Heart left ventricle (tissue), 16 donors: ENCODE measurements at regions not wholly inside any gene's neighbourhood (a gene's known extent, or its start where the extent isn't known, plus 50 kb on each side); places are given as distances from the start of the nearest gene placed in this dataset.

Experiments
- ATAC-seq, 4 donors: fragments of 200-7000 bp; cut with Tn5 transposase; one replicate each; pipeline ENCODE4 v1.9.1; 2020 to 2022; ENCODE audit warnings: moderate library complexity in 4 of 4, mild to moderate bottlenecking in 3 of 4, moderate number of reproducible peaks in 1 of 4
- DNase-seq, 5 donors: peaks; one replicate each; pipeline ENCODE4 v3.0.0-alpha.2; 2020
- H3K27ac ChIP-seq, 12 donors: fragments of 200-600 bp; sonication (generic) in 4 of 12; one replicate each; pipeline versions ENCODE4 v1.5.0 to v1.8.0; 2016 to 2022; ENCODE audit warnings: mild to moderate bottlenecking in 2 of 12
- H3K27me3 ChIP-seq, 9 donors: fragments of 200-600 bp; sonication (generic) in 2 of 9; one replicate each; pipeline versions ENCODE4 v1.5.1 to v1.8.0; 2016 to 2022; ENCODE audit warnings: mild to moderate bottlenecking in 3 of 9
- H3K36me3 ChIP-seq, 9 donors: fragments of 200-600 bp; sonication (generic) in 2 of 9; one replicate each; pipeline versions ENCODE4 v1.5.0 to v1.8.0; 2018 to 2022; ENCODE audit warnings: mild to moderate bottlenecking in 2 of 9
- H3K4me1 ChIP-seq, 12 donors: fragments of 200-600 bp; sonication (generic) in 4 of 12; one replicate each; pipeline versions ENCODE4 v1.5.0 to v1.8.0; 2016 to 2022; ENCODE audit warnings: mild to moderate bottlenecking in 3 of 12
- H3K4me3 ChIP-seq, 12 donors: fragments of 200-600 bp; sonication (generic) in 4 of 12; one replicate each; pipeline versions ENCODE4 v1.5.0 to v1.8.0; 2017 to 2022; ENCODE audit warnings: mild to moderate bottlenecking in 9 of 12, moderate library complexity in 4 of 12
- H3K9me3 ChIP-seq, 12 donors: fragments of 200-600 bp; sonication (generic) in 4 of 12; one replicate each; pipeline versions ENCODE4 v1.5.0 to v1.8.0; 2016 to 2022; ENCODE audit warnings: mild to moderate bottlenecking in 1 of 12
- CTCF ChIP-seq, 12 donors: fragments of 200-600 bp; sonication (generic) in 4 of 12; IDR thresholded peaks; one replicate each; pipeline versions ENCODE4 v1.5.0 to v1.8.0; 2018 to 2022; ENCODE audit warnings: antibody characterized with exemption in 12 of 12, mild to moderate bottlenecking in 5 of 12
- POLR2A ChIP-seq, 2 donors: fragments of 450-650 bp; IDR thresholded peaks; one replicate each; pipeline ENCODE4 v1.6.1; 2017; ENCODE audit warnings: antibody characterized with exemption in 2 of 2, mild to moderate bottlenecking in 2 of 2, moderate library complexity in 2 of 2
- WGBS, 4 donors: extraction: QIAGEN DNeasy Blood & Tissue Kit in 2 of 4; methylation state at CpG; one replicate each; pipeline versions ENCODE4 v1.1.5 to v1.1.7; 2013 to 2018; 5-methylcytosine and 5-hydroxymethylcytosine counted together
- intact Hi-C, 10 donors: fragments of 100-400 bp; cut with DNase I; formaldehyde crosslinking; loops; one replicate each; pipeline versions ENCODE4 v1.11.1 to v1.14.2; 2022
- donor health status: ischemic (EF 13 %, LVEDD 7.1; RV severe dilation, severe dysfunction).
- donor health status: healthy with polysubstance abuse.
- donor health status: DM: no; HTN: yes; CAD: no.
- donor health status: DM: no; HTN: no; CAD: no.
- donor health status: ischemic (EF 25% LVEDD 6.9; RV normal size, moderate dysfunction).
- donor health status: ischemic (EF 25% LVEDD 5.7; RV mildly dilated, moderate dysfunction).
- donor health status: healthy.
- donor health status: DM: yes; HTN: yes; CAD: no.
- donor health status: ischemic (EF 35%, LVEDD 5.7; RV mildly dilated, moderate dysfunction).
- donor health status: nonischemic (EF 11% LVEDD 7.7; RV severe dilation, severe dysfunction).
- donor health status: DM: yes; HTN: yes; CAD: no.
- donor health status: PGD.
- donor health status: ischemic (EF 29% LVEDD 5.4; RV normal size, mild dysfunction).
- donor health status: nonischemic (EF 23%, LVEDD 6.1; RV moderate dilation, normal function).

GRCh38 chr6:148239801-148240460 lies 102.7 kb upstream of the SASH1 start:
- Histone ChIP-seq H3K9me3 (no peaks in the 10 kb centered on the region), H3K27ac (peak overlapping the region in 10 of 12 donors; percentile 1 to 80 (median 64)), H3K4me3 (no peak overlapping the region), H3K36me3 (no peaks in the 10 kb centered on the region), H3K27me3 (no peaks in the 10 kb centered on the region), H3K4me1 (peaks cover 0 to 51% (median 14%) of the 10 kb centered on the region in 12 donors)
- ATAC-seq = peak in 3 of 4 donors; percentile 31 to 54 (median 34)
- DNase-seq = peak in 1 of 5 donors; percentile 47
- intact Hi-C loops = loop anchor here in 1 of 10 donors (10.0 kb wide), 1 partner anchor 735 kb away; the partner anchor contains the start of gene SAMD5
- 47 to 67% (median 58%) methylated on average over 6 of the region's 6 CpGs for WGBS, 4 donors
- TF ChIP-seq CTCF (IDR thresholded peaks at IDR 0.05) (no peak), POLR2A (IDR thresholded peaks at IDR 0.05) (no peak)

- Histone ChIP-seq H3K27me3 (no peaks in the 10 kb centered on the region), H3K27ac (peak overlapping the region in 11 of 12 donors; percentile 24 to 80 (median 67)), H3K36me3 (no peaks in the 10 kb centered on the region), H3K4me3 (no peak overlapping the region), H3K9me3 (no peaks in the 10 kb centered on the region), H3K4me1 (peaks cover 0 to 56% (median 17%) of the 10 kb centered on the region in 12 donors)
- WGBS, 4 donors = 57 to 73% (median 67%) methylated on average over 6 of the region's 6 CpGs
- ATAC-seq = peak in 2 of 4 donors; percentile 56 to 66
- intact Hi-C loops = loop anchor here in 1 of 10 donors (10.0 kb wide), 1 partner anchor 736 kb away; the partner anchor contains the start of gene SAMD5
- no peak for TF ChIP-seq CTCF (IDR thresholded peaks at IDR 0.05)
- no peak for TF ChIP-seq POLR2A (IDR thresholded peaks at IDR 0.05)
- DNase-seq = peak in 4 of 5 donors; percentile 38 to 60 (median 46)
Observed at GRCh38 chr6:148240461-148240840, 102.2 kb upstream of the SASH1 start.

GRCh38 chr6:148240861-148241477 lies 101.7 kb upstream of the SASH1 start:
- Histone ChIP-seq H3K27ac (peak overlapping the region in 11 of 12 donors; percentile 25 to 80 (median 67)), H3K9me3 (no peaks in the 10 kb centered on the region), H3K4me1 (peaks cover 0 to 61% (median 19%) of the 10 kb centered on the region in 12 donors), H3K27me3 (no peaks in the 10 kb centered on the region), H3K4me3 (no peak overlapping the region), H3K36me3 (no peaks in the 10 kb centered on the region)
- intact Hi-C loops = loop anchor here in 1 of 10 donors (10.0 kb wide), 1 partner anchor 736 kb away; the partner anchor contains the start of gene SAMD5
- ATAC-seq (no peak), DNase-seq (no peak)
- TF ChIP-seq CTCF (IDR thresholded peaks at IDR 0.05) (no peak), POLR2A (IDR thresholded peaks at IDR 0.05) (no peak)
- 67 to 74% (median 70%) methylated on average over 3 of the region's 3 CpGs for WGBS, 4 donors

GRCh38 chr6:148242180-148242579 lies 100.5 kb upstream of the SASH1 start:
- intact Hi-C loops = loop anchor here in 1 of 10 donors (10.0 kb wide), 1 partner anchor 737 kb away; the partner anchor contains the start of gene SAMD5
- H3K27me3 ChIP-seq = no peaks in the 10 kb centered on the region
- TF ChIP-seq CTCF (IDR thresholded peaks at IDR 0.05) (no peak), POLR2A (IDR thresholded peaks at IDR 0.05) (no peak)
- no peaks in the 10 kb centered on the region for H3K9me3 ChIP-seq
- peak overlapping the region in 11 of 12 donors; percentile 0 to 80 (median 58) for H3K27ac ChIP-seq
- peaks cover 0 to 65% (median 22%) of the 10 kb centered on the region in 12 donors for H3K4me1 ChIP-seq
- H3K4me3 ChIP-seq = no peak overlapping the region
- peak in 3 of 4 donors; percentile 34 to 52 (median 42) for ATAC-seq
- WGBS, 4 donors = 45 to 58% (median 50%) methylated on average over 4 of the region's 4 CpGs
- H3K36me3 ChIP-seq = no peaks in the 10 kb centered on the region
- DNase-seq = peak in 2 of 5 donors; percentile 38 to 42
